ENCODE measurements at regions not wholly inside any gene's neighbourhood (a gene's known extent, or its start where the extent isn't known, plus 50 kb on each side); places are given as distances from the start of the nearest gene placed in this dataset.
"Not testable (repeated sequence)": the region's sequence is repeated elsewhere in the genome, so short reads cannot be mapped to it uniquely, and the experiment has no call there.

- not testable (repeated sequence) for DNase-seq (ENCODE audit: low read depth)
Measured at GRCh38 chr14:106355007-106355791, 828.8 kb downstream of the TMEM121 start.

GRCh38 chr14:106355881-106356642 lies 829.7 kb downstream of the TMEM121 start:
- not testable (repeated sequence) for DNase-seq (ENCODE audit: low read depth)

- DNase-seq (ENCODE audit: low read depth), result not testable (repeated sequence)
Measured at GRCh38 chr14:106356643-106356930, 830.2 kb downstream of the TMEM121 start.

GRCh38 chr14:106359157-106359887 lies 832.9 kb downstream of the TMEM121 start:
- DNase-seq (ENCODE audit: low read depth), result not testable (repeated sequence)

- not testable (repeated sequence) for DNase-seq (ENCODE audit: low read depth)
Measured at GRCh38 chr14:106365371-106365770, 839.0 kb downstream of the TMEM121 start.

- DNase-seq (ENCODE audit: low read depth), result not testable (repeated sequence)
Measured at GRCh38 chr14:106365894-106366293, 839.5 kb downstream of the TMEM121 start.

- not testable (repeated sequence) for DNase-seq (ENCODE audit: low read depth)
Measured at GRCh38 chr14:106366971-106367370, 840.6 kb downstream of the TMEM121 start.

- not testable (repeated sequence) for DNase-seq (ENCODE audit: low read depth)
Measured at GRCh38 chr14:106369456-106369855, 843.1 kb downstream of the TMEM121 start.

- DNase-seq (ENCODE audit: low read depth), result peak; percentile 48
Measured at GRCh38 chr14:106372870-106373652, 846.7 kb downstream of the TMEM121 start.

- not testable (repeated sequence) for DNase-seq (ENCODE audit: low read depth)
Measured at GRCh38 chr14:106373653-106374110, 847.3 kb downstream of the TMEM121 start.

GRCh38 chr14:106377432-106377831 lies 851.0 kb downstream of the TMEM121 start:
- no peak for DNase-seq (ENCODE audit: low read depth)

GRCh38 chr14:106378191-106378590 lies 851.8 kb downstream of the TMEM121 start:
- DNase-seq (ENCODE audit: low read depth), result no peak

GRCh38 chr14:106380740-106381139 lies 854.4 kb downstream of the TMEM121 start:
- DNase-seq (ENCODE audit: low read depth), result no peak

- not testable (repeated sequence) for DNase-seq (ENCODE audit: low read depth)
Measured at GRCh38 chr14:106389186-106389585, 862.8 kb downstream of the TMEM121 start.

- DNase-seq (ENCODE audit: low read depth), result no peak
Measured at GRCh38 chr14:106390401-106390800, 864.0 kb downstream of the TMEM121 start.

GRCh38 chr14:106390947-106391346 lies 864.6 kb downstream of the TMEM121 start:
- DNase-seq (ENCODE audit: low read depth), result no peak

GRCh38 chr14:106393742-106394141 lies 867.4 kb downstream of the TMEM121 start:
- no peak for DNase-seq (ENCODE audit: low read depth)

- no peak for DNase-seq (ENCODE audit: low read depth)
Measured at GRCh38 chr14:106395456-106396050, 869.2 kb downstream of the TMEM121 start.

GRCh38 chr14:106396999-106397398 lies 870.6 kb downstream of the TMEM121 start:
- DNase-seq (ENCODE audit: low read depth), result no peak

GRCh38 chr14:106398931-106399331 lies 872.5 kb downstream of the TMEM121 start:
- DNase-seq (ENCODE audit: low read depth), result peak; percentile 42

- DNase-seq (ENCODE audit: low read depth), result not testable (repeated sequence)
Measured at GRCh38 chr14:106401316-106401715, 874.9 kb downstream of the TMEM121 start.
